Skeletal muscle satellite cell (primary cell): ENCODE measurements at regions not wholly inside any gene's neighbourhood (a gene's known extent, or its start where the extent isn't known, plus 50 kb on each side); places are given as distances from the start of the nearest gene placed in this dataset.

Experiments
- H3K27me3 ChIP-seq: 2 replicates; pipeline ENCODE4 v1.7.0; 2013; ENCODE audit warnings: low read length; ENCODE audit not compliant: control insufficient read depth, insufficient read depth
- H3K36me3 ChIP-seq: 2 replicates; pipeline ENCODE4 v1.7.0; 2013; ENCODE audit warnings: mild to moderate bottlenecking, control low read depth, low read length; ENCODE audit not compliant: insufficient read depth
- H3K4me1 ChIP-seq: 2 replicates; pipeline ENCODE4 v1.7.0; 2013; ENCODE audit warnings: low read length; ENCODE audit not compliant: control insufficient read depth, insufficient read depth
- H3K4me2 ChIP-seq: 2 replicates; pipeline ENCODE4 v1.7.0; 2013; ENCODE audit warnings: mild to moderate bottlenecking, low read length
- H3K4me3 ChIP-seq: 2 replicates; pipeline ENCODE4 v1.7.0; 2013; ENCODE audit warnings: low read length
- H3K9ac ChIP-seq: 2 replicates; pipeline ENCODE4 v1.7.0; 2013; ENCODE audit warnings: mild to moderate bottlenecking, low read depth, low read length, moderate library complexity
- H3K9me3 ChIP-seq: replicated peaks from 2 replicates; pipeline ENCODE4 v1.7.0; 2013; ENCODE audit warnings: mild to moderate bottlenecking, control low read depth, low read length

DNA sequence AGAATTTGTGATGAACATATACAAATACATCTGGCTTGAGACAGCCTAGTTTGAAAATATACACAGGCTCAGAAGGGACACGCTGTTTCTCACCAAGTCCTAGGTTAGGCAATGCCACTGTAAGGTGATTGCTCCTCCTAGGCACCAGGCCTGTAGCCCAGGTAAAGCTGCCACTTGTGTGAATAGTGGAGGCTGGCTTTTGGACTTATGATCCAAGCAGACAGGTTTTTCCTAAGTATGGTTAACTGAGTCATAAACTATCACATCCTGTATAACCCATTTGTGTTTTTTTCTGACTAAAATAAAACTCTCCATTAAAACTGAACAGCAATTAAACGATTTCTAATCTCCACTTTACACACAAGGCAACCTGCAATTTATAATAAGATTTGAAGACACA lies 81.0 kb downstream of the SEMA4F start:
- H3K4me3 ChIP-seq: no peak overlapping the region
- no peak overlapping the region for H3K9ac ChIP-seq
- peaks cover 2% of the 10 kb centered on the region for H3K9me3 ChIP-seq
- H3K4me2 ChIP-seq: no peak overlapping the region
- no peaks in the 10 kb centered on the region for H3K36me3 ChIP-seq
- H3K4me1 ChIP-seq: peaks cover 10% of the 10 kb centered on the region
- no peaks in the 10 kb centered on the region for H3K27me3 ChIP-seq

DNA sequence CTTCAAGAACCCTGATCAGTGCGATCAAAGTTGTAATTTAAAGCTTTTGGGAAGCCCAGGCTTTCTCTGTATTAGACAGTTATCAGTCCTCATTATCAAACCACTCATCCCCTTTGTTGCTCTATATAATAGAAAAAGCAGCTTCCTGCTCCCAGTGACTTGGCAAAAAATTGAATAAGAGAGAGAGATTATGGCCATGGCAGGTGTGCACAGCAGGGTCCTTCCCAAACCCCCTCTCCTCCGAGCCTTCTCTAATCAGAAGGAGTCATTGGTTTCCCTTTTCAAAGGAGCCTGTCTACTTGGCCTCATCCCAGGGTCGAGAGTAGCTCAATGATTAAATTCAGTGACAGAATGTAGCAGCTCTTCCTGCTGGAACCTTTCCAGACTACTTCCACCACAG lies 81.5 kb downstream of the SEMA4F start:
- H3K9ac ChIP-seq: no peak overlapping the region
- peaks cover 15% of the 10 kb centered on the region for H3K4me1 ChIP-seq
- H3K4me3 ChIP-seq: no peak overlapping the region
- H3K9me3 ChIP-seq: peaks cover 2% of the 10 kb centered on the region
- no peaks in the 10 kb centered on the region for H3K27me3 ChIP-seq
- H3K36me3 ChIP-seq: no peaks in the 10 kb centered on the region
- no peak overlapping the region for H3K4me2 ChIP-seq

DNA sequence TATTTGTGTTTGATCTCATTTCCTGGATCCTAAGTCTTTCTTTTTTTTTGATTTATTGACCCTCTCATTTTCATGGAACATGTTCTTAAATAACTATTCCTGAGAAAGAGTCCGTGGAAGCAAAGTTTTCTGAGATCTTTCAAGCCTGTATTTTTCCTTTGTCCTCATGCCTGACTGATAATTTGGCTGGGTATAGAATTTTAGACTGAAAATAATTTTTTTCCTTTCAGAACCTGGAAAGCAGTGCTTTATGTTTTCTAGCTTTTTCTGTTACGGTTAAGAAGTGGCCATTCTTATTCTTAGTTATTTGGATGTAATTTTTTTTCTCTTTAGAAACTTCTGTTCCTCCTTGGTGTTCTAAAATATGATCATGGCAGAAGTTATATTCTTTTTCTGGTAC lies 82.5 kb downstream of the SEMA4F start:
- Histone ChIP-seq H3K27me3 (no peaks in the 10 kb centered on the region), H3K4me3 (no peak overlapping the region), H3K36me3 (no peaks in the 10 kb centered on the region), H3K9ac (no peak overlapping the region), H3K4me1 (peaks cover 25% of the 10 kb centered on the region), H3K9me3 (peaks cover 2% of the 10 kb centered on the region), H3K4me2 (no peak overlapping the region)

DNA sequence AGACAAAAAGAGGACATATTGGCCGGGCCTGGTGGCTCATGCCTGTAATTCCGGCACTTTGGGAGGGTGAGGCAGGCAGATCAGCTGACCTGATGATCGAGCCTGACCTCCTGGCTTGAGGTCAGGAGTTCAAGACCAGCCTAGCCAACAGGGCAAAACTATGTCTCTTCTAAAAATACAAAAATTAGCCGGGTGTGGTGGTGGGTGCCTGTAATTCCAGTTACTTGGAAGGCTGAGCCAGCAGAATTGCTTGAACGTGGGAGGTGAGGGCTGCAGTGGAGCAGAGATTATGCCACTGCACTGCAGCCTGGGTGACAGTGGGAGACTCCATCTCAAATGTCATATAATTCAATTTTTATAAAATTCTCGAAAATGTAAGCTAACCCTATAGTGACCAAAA lies 84.5 kb downstream of the SEMA4F start:
- H3K9ac ChIP-seq: no peak overlapping the region
- H3K4me1 ChIP-seq: peaks cover 30% of the 10 kb centered on the region

DNA sequence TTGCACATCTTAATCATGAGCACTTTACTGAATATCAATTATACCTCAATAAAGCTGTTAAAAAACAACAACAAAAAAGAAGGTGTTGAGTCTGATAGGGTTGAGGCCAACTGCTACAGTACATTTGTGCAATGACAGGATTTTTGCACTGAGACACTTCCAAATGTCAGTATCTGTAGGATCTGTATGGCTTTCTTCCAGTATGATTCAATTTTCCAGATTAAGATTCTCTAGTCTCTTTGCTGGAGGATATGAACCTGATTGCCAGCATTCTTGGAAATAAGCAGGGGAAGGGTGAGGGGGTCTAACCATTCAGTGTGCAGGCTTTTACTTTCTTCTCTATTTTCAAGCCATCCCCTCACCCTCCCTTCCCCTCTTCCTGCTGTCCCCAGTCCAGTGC lies 85.1 kb downstream of the SEMA4F start:
- H3K9ac ChIP-seq: no peak overlapping the region
- peaks cover 2% of the 10 kb centered on the region for H3K9me3 ChIP-seq
- H3K4me3 ChIP-seq: no peak overlapping the region
- H3K27me3 ChIP-seq: no peaks in the 10 kb centered on the region
- H3K4me1 ChIP-seq: peaks cover 30% of the 10 kb centered on the region
- H3K4me2 ChIP-seq: no peak overlapping the region
- no peaks in the 10 kb centered on the region for H3K36me3 ChIP-seq

More for the DNA sequence above, 84.5 kb downstream of the SEMA4F start:
- peaks cover 2% of the 10 kb centered on the region for H3K9me3 ChIP-seq
- H3K36me3 ChIP-seq: no peaks in the 10 kb centered on the region
- no peak overlapping the region for H3K4me3 ChIP-seq
- H3K27me3 ChIP-seq: no peaks in the 10 kb centered on the region
- no peak overlapping the region for H3K4me2 ChIP-seq

DNA sequence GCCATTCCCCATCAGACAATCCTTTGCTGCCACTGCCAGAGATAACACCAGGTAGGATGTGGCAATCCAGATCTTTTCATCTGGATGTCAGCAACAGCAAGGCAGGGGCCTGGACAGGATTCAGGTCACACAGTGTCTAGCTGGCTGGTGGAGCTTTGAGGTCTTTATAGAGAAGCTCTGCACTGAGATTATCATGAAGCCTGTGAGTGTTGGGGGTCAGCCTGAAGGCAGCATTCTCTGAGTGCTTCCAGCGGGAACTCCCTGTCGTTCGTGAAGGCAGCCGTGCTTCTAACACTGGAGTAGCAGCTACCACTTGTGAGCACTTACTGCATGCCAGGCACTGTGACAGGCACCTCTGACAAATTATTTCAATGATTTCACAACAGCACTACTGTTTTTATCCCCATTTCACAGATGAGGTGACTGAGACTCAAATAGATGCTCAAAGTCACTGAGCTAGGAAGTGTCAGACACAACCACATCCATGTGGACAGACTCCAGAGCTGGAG lies 85.7 kb downstream of the SEMA4F start:
- Histone ChIP-seq H3K36me3 (no peaks in the 10 kb centered on the region), H3K27me3 (no peaks in the 10 kb centered on the region), H3K9me3 (peaks cover 2% of the 10 kb centered on the region), H3K9ac (no peak overlapping the region), H3K4me1 (peaks cover 30% of the 10 kb centered on the region), H3K4me3 (no peak overlapping the region), H3K4me2 (no peak overlapping the region)

DNA sequence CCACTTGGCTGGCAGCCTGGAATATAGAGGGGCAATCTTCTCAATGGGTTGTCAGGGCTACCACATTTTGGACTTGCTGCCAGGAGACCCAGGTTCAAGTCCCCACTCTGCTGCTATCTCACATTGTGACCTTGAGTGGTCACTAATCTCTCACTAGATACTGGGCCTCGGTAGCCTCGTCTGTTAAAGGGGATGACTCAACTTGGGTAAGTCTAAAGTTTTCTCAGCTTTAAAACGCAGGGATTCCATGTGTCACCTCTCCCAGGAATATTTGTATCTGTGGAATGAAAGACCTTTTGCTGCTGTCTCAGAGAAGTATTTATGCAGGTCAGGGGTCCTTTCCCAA lies 86.3 kb downstream of the SEMA4F start:
- H3K27me3 ChIP-seq: no peaks in the 10 kb centered on the region
- H3K4me2 ChIP-seq: peak overlapping the region; percentile 55
- peaks cover 24% of the 10 kb centered on the region for H3K4me1 ChIP-seq
- peaks cover 2% of the 10 kb centered on the region for H3K9me3 ChIP-seq
- H3K4me3 ChIP-seq: no peak overlapping the region
- no peak overlapping the region for H3K9ac ChIP-seq
- H3K36me3 ChIP-seq: no peaks in the 10 kb centered on the region

DNA sequence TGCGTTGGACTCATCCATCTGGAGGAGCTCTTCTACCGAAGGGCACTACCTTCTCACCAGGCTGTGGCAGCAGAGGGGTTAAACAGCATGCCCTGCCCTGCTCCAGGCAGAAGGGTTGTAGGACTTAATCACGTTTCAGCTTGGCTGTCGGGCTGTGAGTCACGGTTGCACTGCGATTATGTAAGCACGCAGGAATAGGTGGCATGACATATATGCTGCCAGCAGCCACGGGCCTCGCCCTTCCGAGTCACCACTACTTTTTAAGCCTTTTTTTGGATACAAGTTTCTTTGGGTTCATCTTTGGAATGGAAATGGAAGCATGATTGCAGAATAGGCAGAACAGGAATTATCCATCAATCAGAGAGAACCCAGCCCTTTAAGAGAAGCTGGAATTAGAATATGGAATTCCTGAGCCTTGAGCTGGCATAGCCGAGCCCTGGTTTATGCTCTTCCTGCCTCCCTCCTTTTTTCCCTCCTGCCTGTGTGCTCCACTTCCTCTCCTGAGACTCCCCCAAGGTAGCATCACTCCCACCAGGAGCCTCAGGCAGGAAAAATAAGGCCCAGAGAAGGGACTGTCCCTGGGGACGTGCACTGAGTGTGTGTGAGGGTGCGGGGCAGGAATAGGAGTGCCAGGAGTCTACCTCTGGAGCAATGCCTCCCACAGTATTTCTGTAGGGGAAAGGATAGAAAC lies 86.8 kb downstream of the SEMA4F start:
- Histone ChIP-seq H3K36me3 (no peaks in the 10 kb centered on the region), H3K9ac (peak overlapping the region; percentile 25), H3K4me1 (peaks cover 20% of the 10 kb centered on the region), H3K4me2 (peak overlapping the region; percentile 55), H3K9me3 (peaks cover 2% of the 10 kb centered on the region), H3K27me3 (no peaks in the 10 kb centered on the region), H3K4me3 (peak overlapping the region; percentile 14)

DNA sequence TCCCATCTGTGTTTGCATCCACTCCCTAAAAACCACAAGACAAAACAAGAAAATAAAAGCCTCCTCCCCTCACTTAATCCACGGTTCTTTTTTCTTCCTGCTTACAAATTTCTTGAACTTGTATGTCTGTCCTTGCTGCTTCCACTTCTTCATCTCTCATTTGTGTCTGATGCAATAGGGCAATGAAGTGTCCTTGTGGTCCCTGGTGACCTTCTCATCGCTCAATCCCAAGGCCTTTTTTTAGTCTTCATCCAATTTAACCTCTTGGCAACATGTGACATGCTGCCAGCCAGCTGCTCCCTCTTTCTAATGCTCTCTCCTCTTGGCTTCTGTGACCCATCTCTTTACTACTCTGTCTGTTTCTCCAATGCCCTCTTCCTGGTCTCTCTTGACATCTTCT lies 87.6 kb downstream of the SEMA4F start:
- Histone ChIP-seq H3K27me3 (no peaks in the 10 kb centered on the region), H3K36me3 (no peaks in the 10 kb centered on the region), H3K4me3 (no peak overlapping the region), H3K4me2 (no peak overlapping the region), H3K9me3 (no peaks in the 10 kb centered on the region), H3K4me1 (peaks cover 20% of the 10 kb centered on the region), H3K9ac (no peak overlapping the region)

DNA sequence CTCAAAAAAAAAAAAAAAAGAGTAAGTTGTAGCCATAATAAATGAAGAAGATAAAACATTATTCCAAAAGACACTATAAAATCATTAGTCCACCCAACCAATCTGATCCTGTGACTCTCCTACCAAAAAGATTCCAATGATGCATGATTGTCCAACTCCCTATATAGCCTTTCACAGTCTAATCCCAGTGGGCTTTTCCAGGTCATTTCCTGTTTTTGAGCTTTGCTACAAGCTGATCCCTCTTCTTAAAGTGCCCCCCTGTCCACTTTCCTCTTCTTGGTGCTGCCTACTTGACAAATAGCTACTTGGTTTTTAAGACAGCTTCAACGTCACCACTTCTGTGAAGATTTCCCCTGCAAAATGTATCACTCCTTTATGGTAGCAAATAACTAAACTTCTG lies 88.4 kb downstream of the SEMA4F start:
- no peaks in the 10 kb centered on the region for H3K27me3 ChIP-seq
- H3K36me3 ChIP-seq: no peaks in the 10 kb centered on the region
- H3K4me3 ChIP-seq: no peak overlapping the region
- H3K4me2 ChIP-seq: no peak overlapping the region
- H3K4me1 ChIP-seq: peaks cover 23% of the 10 kb centered on the region
- H3K9ac ChIP-seq: no peak overlapping the region
- no peaks in the 10 kb centered on the region for H3K9me3 ChIP-seq

DNA sequence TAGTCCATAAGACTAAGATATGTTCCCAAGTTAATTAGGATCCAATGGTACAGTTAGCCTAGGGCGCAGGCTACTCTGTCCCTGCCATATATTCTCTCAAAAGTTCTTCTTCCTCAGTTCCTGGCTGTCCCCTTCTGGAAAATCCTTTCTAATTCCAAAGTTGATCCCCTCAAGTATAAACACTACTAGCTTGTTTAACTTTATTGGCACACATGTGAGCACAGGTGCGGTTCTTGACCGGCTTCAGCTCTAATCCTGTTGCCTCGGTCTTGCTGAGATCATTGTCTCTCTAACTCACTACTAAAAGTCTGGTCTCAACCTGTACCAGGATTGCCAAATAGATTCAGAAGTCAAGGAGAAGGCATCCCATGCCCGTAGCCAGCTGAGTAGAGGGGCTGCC lies 89.0 kb downstream of the SEMA4F start:
- H3K9me3 ChIP-seq: no peaks in the 10 kb centered on the region
- H3K27me3 ChIP-seq: no peaks in the 10 kb centered on the region
- no peak overlapping the region for H3K9ac ChIP-seq
- H3K4me2 ChIP-seq: no peak overlapping the region
- no peak overlapping the region for H3K4me3 ChIP-seq
- H3K4me1 ChIP-seq: peaks cover 28% of the 10 kb centered on the region
- H3K36me3 ChIP-seq: no peaks in the 10 kb centered on the region

DNA sequence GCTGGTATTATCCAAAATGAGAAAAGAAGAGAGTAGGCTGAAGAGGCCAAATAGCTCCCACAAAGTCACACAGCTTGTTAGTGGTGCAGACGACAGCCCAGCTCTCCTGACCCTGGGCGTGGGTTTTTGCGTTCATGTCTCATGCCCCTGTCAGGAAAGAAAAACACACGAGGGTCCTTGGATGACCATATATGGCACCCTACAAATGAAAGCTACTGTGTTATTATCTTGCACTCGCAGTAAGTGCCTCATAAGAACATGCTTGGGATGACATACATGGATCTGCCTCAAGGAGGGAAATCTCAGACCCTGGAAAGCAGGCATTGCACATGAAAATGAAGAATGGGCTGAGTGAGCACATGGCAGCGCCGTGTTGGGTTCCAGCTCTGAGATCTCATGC lies 89.7 kb downstream of the SEMA4F start:
- Histone ChIP-seq H3K4me2 (no peak overlapping the region), H3K4me1 (peaks cover 29% of the 10 kb centered on the region), H3K9me3 (no peaks in the 10 kb centered on the region), H3K4me3 (no peak overlapping the region), H3K27me3 (no peaks in the 10 kb centered on the region), H3K9ac (no peak overlapping the region), H3K36me3 (no peaks in the 10 kb centered on the region)
